Stimulated activated effector memory CD8-positive, alpha-beta T cell treated with anti-CD3 and anti-CD28 coated beads, Interleukin-12 subunit alpha, Interleukin-12 subunit beta, amount 100 ng/mL, for 72 hours (primary cell): ENCODE measurements at regions not wholly inside any gene's neighbourhood (a gene's known extent, or its start where the extent isn't known, plus 50 kb on each side); places are given as distances from the start of the nearest gene placed in this dataset.
"Not testable (repeated sequence)": the region's sequence is repeated elsewhere in the genome, so short reads cannot be mapped to it uniquely, and the experiment has no call there.

Source experiments
- ATAC-seq: fragments of 150-1000 bp; cut with Tn5 transposase; 2 replicates; pipeline ENCODE4 v1.10.0; 2021
- DNase-seq, 2 donors: peaks; one replicate each; pipeline ENCODE4 v3.0.0; 2021 to 2022; ENCODE audit warnings: low spot score in 2 of 2
- H3K27ac Mint-ChIP-seq: one replicate; pipeline ENCODE4 v1.8.0; 2022; ENCODE audit warnings: mild to moderate bottlenecking, mixed read lengths
- H3K36me3 Mint-ChIP-seq: one replicate; pipeline ENCODE4 v1.8.0; 2022; ENCODE audit warnings: mild to moderate bottlenecking, mixed read lengths
- H3K4me1 Mint-ChIP-seq: one replicate; pipeline ENCODE4 v1.8.0; 2022; ENCODE audit warnings: mixed read lengths
- H3K4me3 Mint-ChIP-seq: one replicate; pipeline ENCODE4 v1.8.0; 2022; ENCODE audit warnings: mild to moderate bottlenecking, mixed read lengths
- H3K9me3 Mint-ChIP-seq: one replicate; pipeline ENCODE4 v1.8.0; 2022; ENCODE audit warnings: mixed read lengths

- DNase-seq, H3K4me3 Mint-ChIP-seq, H3K27ac Mint-ChIP-seq, H3K4me1 Mint-ChIP-seq, ATAC-seq, H3K9me3 Mint-ChIP-seq, H3K36me3 Mint-ChIP-seq: not testable (repeated sequence)
Measured at GRCh38 chr10:32136927-32137326, 80.7 kb upstream of the KIF5B start.

- not testable (repeated sequence) for H3K27ac Mint-ChIP-seq, H3K36me3 Mint-ChIP-seq, ATAC-seq, H3K9me3 Mint-ChIP-seq, DNase-seq, H3K4me3 Mint-ChIP-seq, H3K4me1 Mint-ChIP-seq
Measured at GRCh38 chr10:32135796-32136195, 79.6 kb upstream of the KIF5B start.

GRCh38 chr10:32132357-32132946, 76.2 kb upstream of the KIF5B start:
- DNase-seq (no peak), ATAC-seq (no peak)
- Mint-ChIP-seq H3K4me1 (no peaks in the 10 kb centered on the region), H3K27ac (no peak overlapping the region), H3K36me3 (no peaks in the 10 kb centered on the region), H3K9me3 (no peaks in the 10 kb centered on the region), H3K4me3 (no peak overlapping the region)

- Mint-ChIP-seq H3K9me3 (no peaks in the 10 kb centered on the region), H3K27ac (no peak overlapping the region), H3K36me3 (no peaks in the 10 kb centered on the region), H3K4me3 (no peak overlapping the region), H3K4me1 (no peaks in the 10 kb centered on the region)
- ATAC-seq (no peak), DNase-seq (no peak)
Measured at GRCh38 chr10:32131388-32131787, 75.2 kb upstream of the KIF5B start.

- Mint-ChIP-seq H3K4me1 (no peaks in the 10 kb centered on the region), H3K27ac (no peak overlapping the region)
Measured at GRCh38 chr10:32130788-32131187, 74.6 kb upstream of the KIF5B start.

GRCh38 chr10:32125023-32125422, 68.8 kb upstream of the KIF5B start:
- ATAC-seq: no peak
- H3K4me3 Mint-ChIP-seq: no peak overlapping the region

More at GRCh38 chr10:32130788-32131187, 74.6 kb upstream of the KIF5B start:
- no peak for ATAC-seq
- Mint-ChIP-seq H3K4me3 (no peak overlapping the region), H3K9me3 (no peaks in the 10 kb centered on the region), H3K36me3 (no peaks in the 10 kb centered on the region)
- no peak for DNase-seq

GRCh38 chr10:32123021-32123420, 66.8 kb upstream of the KIF5B start:
- Mint-ChIP-seq H3K4me1 (no peaks in the 10 kb centered on the region), H3K36me3 (no peaks in the 10 kb centered on the region), H3K4me3 (no peak overlapping the region), H3K9me3 (no peaks in the 10 kb centered on the region), H3K27ac (no peak overlapping the region)
- no peak for DNase-seq
- ATAC-seq: no peak

More at GRCh38 chr10:32125023-32125422, 68.8 kb upstream of the KIF5B start:
- no peak for DNase-seq
- no peak overlapping the region for H3K27ac Mint-ChIP-seq
- H3K4me1 Mint-ChIP-seq: no peaks in the 10 kb centered on the region
- no peaks in the 10 kb centered on the region for H3K9me3 Mint-ChIP-seq
- H3K36me3 Mint-ChIP-seq: no peaks in the 10 kb centered on the region

GRCh38 chr10:32121648-32122047, 65.4 kb upstream of the KIF5B start:
- H3K9me3 Mint-ChIP-seq: no peaks in the 10 kb centered on the region
- ATAC-seq: no peak
- no peak overlapping the region for H3K27ac Mint-ChIP-seq
- no peaks in the 10 kb centered on the region for H3K4me1 Mint-ChIP-seq
- DNase-seq: no peak
- no peak overlapping the region for H3K4me3 Mint-ChIP-seq
- H3K36me3 Mint-ChIP-seq: no peaks in the 10 kb centered on the region

- no peak for ATAC-seq
- no peak for DNase-seq
- no peak overlapping the region for H3K27ac Mint-ChIP-seq
- H3K4me3 Mint-ChIP-seq: no peak overlapping the region
- no peaks in the 10 kb centered on the region for H3K4me1 Mint-ChIP-seq
- H3K36me3 Mint-ChIP-seq: no peaks in the 10 kb centered on the region
- H3K9me3 Mint-ChIP-seq: no peaks in the 10 kb centered on the region
Measured at GRCh38 chr10:32120147-32120546, 63.9 kb upstream of the KIF5B start.

GRCh38 chr10:32114508-32114907, 58.3 kb upstream of the KIF5B start:
- Mint-ChIP-seq H3K4me1 (no peaks in the 10 kb centered on the region), H3K36me3 (no peaks in the 10 kb centered on the region), H3K27ac (no peak overlapping the region), H3K9me3 (no peaks in the 10 kb centered on the region), H3K4me3 (no peak overlapping the region)
- DNase-seq (no peak), ATAC-seq (no peak)

GRCh38 chr10:32112055-32112454, 55.8 kb upstream of the KIF5B start:
- Mint-ChIP-seq H3K27ac (no peak overlapping the region), H3K9me3 (no peaks in the 10 kb centered on the region), H3K4me3 (no peak overlapping the region), H3K4me1 (no peaks in the 10 kb centered on the region), H3K36me3 (no peaks in the 10 kb centered on the region)
- ATAC-seq (no peak), DNase-seq (no peak)

- Mint-ChIP-seq H3K4me3 (no peak overlapping the region), H3K4me1 (no peaks in the 10 kb centered on the region), H3K9me3 (no peaks in the 10 kb centered on the region), H3K36me3 (no peaks in the 10 kb centered on the region), H3K27ac (no peak overlapping the region)
- DNase-seq (no peak), ATAC-seq (no peak)
Measured at GRCh38 chr10:32111585-32111984, 55.4 kb upstream of the KIF5B start.

- no peaks in the 10 kb centered on the region for H3K36me3 Mint-ChIP-seq
- no peak overlapping the region for H3K4me3 Mint-ChIP-seq
- ATAC-seq (no peak), DNase-seq (no peak)
- no peaks in the 10 kb centered on the region for H3K9me3 Mint-ChIP-seq
- H3K27ac Mint-ChIP-seq: no peak overlapping the region
- no peaks in the 10 kb centered on the region for H3K4me1 Mint-ChIP-seq
Measured at GRCh38 chr10:32110790-32111189, 54.6 kb upstream of the KIF5B start.

GRCh38 chr10:32109603-32110002, 53.4 kb upstream of the KIF5B start:
- Mint-ChIP-seq H3K9me3 (no peaks in the 10 kb centered on the region), H3K4me3 (no peak overlapping the region), H3K36me3 (no peaks in the 10 kb centered on the region), H3K27ac (no peak overlapping the region), H3K4me1 (no peaks in the 10 kb centered on the region)
- ATAC-seq (no peak), DNase-seq (no peak)
